ENCODE measurements at regions not wholly inside any gene's neighbourhood (a gene's known extent, or its start where the extent isn't known, plus 50 kb on each side); places are given as distances from the start of the nearest gene placed in this dataset.
A peak's percentile ranks its signal among the peaks of the same experiment; 100 is the strongest.

DNA sequence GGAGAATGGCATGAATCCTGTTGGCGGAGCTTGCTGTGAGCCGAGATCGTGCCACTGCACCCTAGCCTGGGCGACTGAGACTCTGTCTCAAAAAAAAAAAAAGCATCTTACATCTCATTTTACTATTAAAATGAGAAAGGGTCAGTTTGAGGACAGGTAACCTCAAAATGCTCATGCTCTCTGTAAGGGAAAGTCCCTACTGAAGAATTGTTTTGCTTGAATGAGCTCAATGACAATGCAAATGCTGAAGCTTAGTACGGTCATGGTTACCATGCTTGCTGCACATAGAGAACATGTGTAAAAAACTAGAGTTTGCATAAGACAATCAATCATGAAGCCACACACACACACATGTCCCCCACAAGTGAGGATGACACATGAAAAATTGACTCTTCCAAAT, 541.8 kb upstream of the AMELY start:
- TF ChIP-seq, protein P1, sequence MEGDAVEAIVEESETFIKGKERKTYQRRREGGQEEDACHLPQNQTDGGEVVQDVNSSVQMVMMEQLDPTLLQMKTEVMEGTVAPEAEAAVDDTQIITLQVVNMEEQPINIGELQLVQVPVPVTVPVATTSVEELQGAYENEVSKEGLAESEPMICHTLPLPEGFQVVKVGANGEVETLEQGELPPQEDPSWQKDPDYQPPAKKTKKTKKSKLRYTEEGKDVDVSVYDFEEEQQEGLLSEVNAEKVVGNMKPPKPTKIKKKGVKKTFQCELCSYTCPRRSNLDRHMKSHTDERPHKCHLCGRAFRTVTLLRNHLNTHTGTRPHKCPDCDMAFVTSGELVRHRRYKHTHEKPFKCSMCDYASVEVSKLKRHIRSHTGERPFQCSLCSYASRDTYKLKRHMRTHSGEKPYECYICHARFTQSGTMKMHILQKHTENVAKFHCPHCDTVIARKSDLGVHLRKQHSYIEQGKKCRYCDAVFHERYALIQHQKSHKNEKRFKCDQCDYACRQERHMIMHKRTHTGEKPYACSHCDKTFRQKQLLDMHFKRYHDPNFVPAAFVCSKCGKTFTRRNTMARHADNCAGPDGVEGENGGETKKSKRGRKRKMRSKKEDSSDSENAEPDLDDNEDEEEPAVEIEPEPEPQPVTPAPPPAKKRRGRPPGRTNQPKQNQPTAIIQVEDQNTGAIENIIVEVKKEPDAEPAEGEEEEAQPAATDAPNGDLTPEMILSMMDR (IDR thresholded peaks at IDR 0.05), result no peak
- no peak for TF ChIP-seq ZFX (IDR thresholded peaks at IDR 0.05; ENCODE audit: borderline replicate concordance)
- no peak overlapping the region for H3K27ac ChIP-seq

DNA sequence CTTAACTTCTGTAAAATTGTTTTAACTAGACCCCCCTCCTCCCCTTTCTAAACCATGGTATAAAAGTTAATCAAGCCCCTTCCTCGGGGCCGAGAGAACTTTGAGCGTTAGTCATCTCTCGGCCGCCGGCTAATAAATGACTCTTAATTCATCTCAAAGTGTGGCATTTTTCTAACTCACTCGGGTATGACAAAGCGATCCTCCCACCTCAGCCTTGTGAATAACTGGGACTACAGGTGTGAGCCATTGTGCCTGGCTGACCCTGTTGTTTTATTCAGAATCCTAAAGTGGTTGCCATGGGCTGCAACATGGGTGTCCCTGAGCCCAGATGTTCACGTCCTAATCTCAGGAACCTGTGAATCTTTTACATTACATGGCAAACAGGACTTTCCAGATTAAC, 540.7 kb upstream of the AMELY start:
- no peak overlapping the region for H3K27ac ChIP-seq
- no peak for TF ChIP-seq ZFX (IDR thresholded peaks at IDR 0.05; ENCODE audit: borderline replicate concordance)

DNA sequence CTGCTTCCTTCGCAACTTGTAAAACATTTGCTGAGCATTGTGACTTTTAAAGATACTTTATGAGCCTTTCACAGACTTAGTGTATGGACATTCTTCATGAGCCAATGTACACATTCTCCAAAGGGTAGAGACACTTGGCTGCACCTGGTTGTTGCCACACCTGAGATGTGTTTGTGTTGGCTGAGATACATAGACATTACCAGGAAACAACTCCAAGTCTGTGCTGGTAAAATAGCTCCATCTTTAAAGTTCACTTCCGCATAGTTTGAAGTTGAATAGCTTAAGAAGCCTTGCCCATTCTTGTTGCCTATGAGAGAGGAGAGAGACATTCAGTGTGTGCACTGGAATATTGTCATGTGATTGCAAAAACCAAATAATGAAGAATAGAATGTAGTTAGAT, 538.3 kb upstream of the AMELY start:
- H3K27ac ChIP-seq, result peak overlapping the region; percentile 17; the same call in 1 of the 2 replicates
- no peak for TF ChIP-seq ZFX (IDR thresholded peaks at IDR 0.05; ENCODE audit: borderline replicate concordance)
- TF ChIP-seq, protein P1 (IDR thresholded peaks at IDR 0.05), result no peak

DNA sequence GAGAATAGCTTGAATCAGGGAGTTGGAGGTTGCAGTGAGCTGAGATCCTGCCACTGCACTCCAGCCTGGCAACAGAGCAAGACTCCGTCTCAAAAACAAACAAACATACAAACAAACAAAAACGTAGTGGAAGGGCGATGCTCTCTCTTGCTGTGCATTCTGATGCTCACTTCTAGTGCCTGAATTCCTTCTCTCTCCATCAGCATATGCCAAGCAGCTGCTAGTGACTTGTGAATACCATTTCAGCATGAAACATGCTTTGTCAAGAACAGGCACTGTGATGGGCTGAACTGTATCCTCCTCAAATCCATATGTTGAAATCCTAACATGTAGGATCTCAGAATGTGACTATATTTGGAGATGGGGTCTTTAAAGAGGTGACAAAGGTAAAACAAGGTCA, 537.1 kb upstream of the AMELY start:
- no peak overlapping the region for H3K27ac ChIP-seq
- no peak for TF ChIP-seq ZFX (IDR thresholded peaks at IDR 0.05; ENCODE audit: borderline replicate concordance)
- TF ChIP-seq, protein P1 (IDR thresholded peaks at IDR 0.05), result no peak

DNA sequence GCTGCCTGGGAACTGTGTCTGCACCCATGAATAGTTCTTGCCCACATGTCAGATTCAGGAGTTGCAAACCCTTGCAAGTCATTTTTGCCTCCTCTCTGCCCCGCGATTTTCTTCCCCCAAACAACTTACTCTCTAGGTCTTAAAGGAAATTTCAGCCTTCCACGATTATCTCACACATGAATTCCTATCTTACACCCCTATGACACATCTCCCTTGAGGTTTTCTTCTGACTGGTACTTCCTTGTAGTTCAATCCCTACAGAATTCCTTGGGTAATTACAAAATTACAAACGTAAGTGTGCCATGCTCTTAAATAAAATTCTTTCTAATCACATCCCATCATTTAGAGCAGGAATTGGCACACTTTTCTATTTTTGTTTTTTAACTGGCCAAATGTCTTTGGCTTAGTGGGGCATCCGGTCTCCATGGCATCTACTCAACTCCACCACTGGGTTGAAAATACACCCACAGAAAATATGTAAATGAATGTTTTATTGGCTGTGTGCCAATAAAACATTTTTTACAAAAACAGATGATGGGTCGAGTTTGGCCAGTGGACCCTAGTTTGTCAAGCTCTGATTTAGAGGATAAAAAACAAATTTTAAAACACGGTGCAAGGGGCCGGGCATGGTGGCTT, 536.4 kb upstream of the AMELY start:
- no peak overlapping the region for H3K27ac ChIP-seq

DNA sequence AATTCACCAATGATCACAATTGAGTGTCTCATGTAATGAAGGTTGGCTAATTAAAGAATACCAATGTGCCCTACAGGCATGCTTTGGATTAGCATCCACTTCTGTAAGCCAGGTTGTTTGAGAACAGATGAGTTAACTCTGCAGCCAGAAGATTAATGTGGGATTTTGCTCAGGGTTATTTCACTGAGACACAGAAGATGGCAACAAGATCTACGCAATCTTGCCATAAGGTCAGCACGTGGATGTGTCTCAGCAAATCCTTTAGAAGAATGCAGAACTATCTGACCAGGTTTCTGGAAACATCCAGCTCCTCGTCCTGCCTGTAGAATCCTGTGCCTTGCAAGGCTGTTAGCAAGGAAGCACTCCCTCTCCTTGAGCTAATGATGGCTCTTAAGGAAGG, 532.6 kb upstream of the AMELY start:
- no peak overlapping the region for H3K27ac ChIP-seq
- TF ChIP-seq ZFX (IDR thresholded peaks at IDR 0.05; ENCODE audit: borderline replicate concordance), result no peak
- TF ChIP-seq, protein P1 (IDR thresholded peaks at IDR 0.05), result no peak

More for the DNA sequence above, 536.4 kb upstream of the AMELY start:
- TF ChIP-seq, protein P1 (IDR thresholded peaks at IDR 0.05), result no peak
- no peak for TF ChIP-seq ZFX (IDR thresholded peaks at IDR 0.05; ENCODE audit: borderline replicate concordance)

DNA sequence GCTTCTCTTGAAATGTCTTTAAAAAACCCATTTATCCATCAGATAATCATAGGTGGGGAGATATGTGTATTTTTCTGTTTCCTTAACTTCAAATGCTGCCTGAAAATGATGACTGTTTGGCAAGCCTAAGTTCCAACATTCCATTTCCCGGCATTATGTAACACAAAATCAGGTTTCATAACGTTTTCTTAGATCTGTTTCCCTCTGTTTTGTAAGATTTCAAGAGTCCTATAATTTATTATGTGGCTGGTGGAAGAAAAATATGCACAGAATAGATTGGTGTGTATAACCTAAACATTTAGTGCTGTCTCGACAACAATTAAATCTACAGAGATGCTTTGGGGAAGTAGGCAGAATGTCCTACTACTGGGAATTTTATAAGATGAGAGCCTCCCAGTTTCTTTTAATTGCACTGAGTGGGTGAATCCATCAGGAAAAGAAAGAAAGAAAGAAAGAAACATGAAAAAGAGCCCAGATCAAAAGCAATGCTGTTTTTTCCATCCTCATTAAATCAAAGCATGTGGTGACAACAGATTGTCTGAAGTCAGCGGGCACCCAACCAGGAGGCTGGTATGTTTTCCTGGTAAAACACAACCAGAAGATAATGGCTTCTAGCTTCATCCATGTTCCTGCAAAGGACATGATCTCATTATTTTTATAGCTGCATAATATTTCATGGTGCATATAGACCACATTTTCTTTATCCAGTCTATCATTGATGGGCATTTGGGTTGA, 529.4 kb upstream of the AMELY start:
- H3K27ac ChIP-seq, result no peak overlapping the region
- TF ChIP-seq, protein P1 (IDR thresholded peaks at IDR 0.05), result no peak
- TF ChIP-seq ZFX (IDR thresholded peaks at IDR 0.05; ENCODE audit: borderline replicate concordance), result no peak
